Suppressor macrophage (primary cell): ENCODE measurements at regions not wholly inside any gene's neighbourhood (a gene's known extent, or its start where the extent isn't known, plus 50 kb on each side); places are given as distances from the start of the nearest gene placed in this dataset.

Experiments
- DNase-seq, 4 experiments: peaks; one replicate each; pipeline ENCODE4 v3.0.0-alpha.2; 2020 to 2022

- DNase-seq: peak; percentile 58 to 81 (median 70)
Observed at GRCh38 chr4:38523524-38524448, 140.2 kb upstream of the KLF3 start.

DNA sequence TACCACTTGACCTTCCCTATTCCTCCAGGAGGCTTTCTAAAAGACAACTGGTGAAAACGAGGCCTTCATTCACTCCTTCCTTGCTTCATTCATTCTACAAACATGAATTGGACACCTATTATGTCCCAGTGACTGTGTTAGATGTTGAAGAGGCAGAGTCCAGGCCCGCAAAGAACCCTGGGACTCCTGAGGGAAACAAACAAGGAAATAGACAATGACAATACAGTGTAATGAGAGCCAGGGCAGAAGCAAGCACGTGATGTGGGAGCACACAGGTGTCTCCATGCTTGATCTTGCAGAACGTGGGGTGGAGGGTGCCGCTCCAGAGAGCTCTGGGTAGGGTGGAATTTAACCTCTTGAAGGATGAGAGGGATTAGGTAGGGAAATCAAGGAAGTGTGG lies 137.6 kb upstream of the KLF3 start:
- DNase-seq: no peak

DNA sequence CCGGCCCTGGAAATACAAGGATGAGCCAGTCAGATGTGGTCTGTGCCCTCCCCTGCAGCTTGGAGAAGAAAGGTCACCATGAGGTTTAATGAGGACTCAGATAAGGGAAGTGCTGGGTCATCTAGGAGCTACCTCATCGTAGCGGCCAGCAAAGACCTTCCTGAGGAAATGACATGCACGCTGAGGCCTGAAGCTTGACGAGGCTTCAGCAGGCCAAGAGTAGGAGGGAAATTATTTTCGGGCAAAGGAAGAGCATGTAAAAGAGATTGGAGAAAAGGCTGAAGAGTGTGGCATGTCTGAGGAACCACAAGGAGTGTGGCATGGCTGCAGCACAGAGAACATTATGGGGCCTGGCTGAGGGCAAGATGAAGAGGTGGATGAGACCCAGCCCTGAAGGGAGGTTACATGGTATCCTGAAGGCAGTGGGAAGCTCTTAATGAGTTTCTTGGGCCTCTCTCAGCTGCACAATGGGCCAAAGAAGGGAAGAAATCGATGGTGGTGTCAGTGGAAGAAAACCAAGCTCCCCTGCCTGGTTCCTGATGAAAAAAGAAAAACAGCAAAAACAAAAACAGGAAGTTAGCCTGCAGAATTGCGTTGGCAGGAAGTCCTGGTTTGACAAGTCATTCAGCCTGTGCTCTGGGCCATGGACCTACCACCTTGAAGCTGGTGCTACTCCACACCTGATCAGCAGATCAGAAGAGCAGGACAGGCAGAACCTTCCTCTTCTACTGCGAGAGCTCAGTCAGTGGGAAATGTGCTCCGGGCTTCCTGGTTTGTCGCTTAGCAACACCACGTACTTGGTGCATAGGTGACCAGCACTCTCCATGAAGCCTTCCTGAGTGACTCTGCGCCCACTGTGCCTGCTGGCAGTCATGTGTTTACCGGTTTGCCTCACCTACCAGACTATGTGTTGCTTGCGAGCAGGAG lies 134.5 kb upstream of the KLF3 start:
- peak; percentile 87 to 96 (median 92) for DNase-seq

DNA sequence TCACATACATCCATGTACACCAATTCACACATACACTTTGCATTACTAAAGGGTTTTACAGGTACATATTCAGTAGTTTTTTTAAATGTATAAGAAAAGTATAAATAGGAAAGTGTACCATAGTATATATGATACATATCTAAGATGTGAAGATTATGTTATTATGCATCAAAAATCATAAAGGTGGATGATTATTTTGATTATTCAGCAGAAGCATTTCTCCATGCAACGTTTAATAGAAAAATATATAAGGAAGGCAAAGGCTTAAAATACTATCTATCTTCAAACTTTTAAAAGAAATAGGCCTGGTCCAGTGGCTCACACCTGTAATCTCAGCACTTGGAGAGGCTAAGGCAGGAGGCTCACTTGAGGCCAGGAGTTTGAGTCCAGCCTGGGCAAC lies 133.5 kb upstream of the KLF3 start:
- DNase-seq: no peak

DNA sequence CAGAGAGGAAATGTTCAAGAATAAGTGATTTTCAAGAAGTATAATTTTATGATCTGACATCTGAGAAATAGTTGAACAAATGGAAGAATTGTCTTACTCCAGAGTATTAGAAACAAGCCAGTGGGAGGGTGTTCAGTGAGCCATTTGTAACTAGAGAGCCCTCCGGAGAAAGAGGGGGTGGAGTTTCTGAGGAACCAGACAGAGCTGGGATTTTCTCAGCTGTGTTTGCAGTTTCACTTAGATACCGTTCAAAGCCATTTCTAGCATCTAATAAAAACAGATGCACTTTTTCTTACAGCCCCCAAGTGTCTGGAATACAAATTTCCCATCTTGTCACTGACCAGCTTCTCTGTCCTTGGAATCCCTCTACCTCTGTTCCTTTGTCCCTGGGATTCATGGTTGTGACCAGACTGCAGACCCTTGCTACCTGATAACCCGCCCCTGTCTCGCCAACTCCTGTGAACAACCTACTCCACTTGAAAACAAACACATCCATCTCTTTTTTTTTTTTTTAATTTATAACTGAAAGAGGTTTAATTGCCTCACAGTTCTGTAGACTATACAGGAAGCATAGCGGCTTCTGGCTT lies 132.8 kb upstream of the KLF3 start:
- DNase-seq: peak in 3 of 4 experiments; percentile 36 to 44 (median 43)

DNA sequence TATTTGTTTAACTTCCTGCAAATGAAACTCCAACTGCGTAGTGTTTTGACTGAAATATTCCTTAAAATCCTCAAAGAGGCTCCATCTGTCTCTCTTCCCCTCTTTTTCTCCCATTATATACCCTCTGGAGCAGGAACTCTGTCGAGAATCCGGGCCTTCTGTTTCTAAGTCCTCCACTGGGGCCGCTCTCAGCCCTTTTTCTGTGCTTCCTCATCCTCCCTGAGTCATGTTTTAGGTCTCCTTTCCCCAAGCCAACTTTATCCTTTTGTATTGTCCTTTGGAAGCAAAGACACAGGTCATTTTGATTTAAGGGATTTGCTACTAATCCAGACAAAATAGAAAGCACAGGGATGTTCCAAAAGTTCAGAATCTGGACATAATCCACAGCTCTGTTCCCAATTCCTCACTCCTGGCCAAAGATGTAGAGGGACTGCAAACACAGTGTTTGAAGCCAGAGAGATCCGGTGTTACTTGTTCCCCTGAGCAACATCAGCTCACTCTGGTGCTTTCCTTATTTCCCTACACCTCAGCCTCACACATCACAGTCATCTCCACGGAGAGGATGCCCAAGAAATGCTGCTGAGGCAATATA lies 131.0 kb upstream of the KLF3 start:
- peak; percentile 20 to 58 (median 50) for DNase-seq

DNA sequence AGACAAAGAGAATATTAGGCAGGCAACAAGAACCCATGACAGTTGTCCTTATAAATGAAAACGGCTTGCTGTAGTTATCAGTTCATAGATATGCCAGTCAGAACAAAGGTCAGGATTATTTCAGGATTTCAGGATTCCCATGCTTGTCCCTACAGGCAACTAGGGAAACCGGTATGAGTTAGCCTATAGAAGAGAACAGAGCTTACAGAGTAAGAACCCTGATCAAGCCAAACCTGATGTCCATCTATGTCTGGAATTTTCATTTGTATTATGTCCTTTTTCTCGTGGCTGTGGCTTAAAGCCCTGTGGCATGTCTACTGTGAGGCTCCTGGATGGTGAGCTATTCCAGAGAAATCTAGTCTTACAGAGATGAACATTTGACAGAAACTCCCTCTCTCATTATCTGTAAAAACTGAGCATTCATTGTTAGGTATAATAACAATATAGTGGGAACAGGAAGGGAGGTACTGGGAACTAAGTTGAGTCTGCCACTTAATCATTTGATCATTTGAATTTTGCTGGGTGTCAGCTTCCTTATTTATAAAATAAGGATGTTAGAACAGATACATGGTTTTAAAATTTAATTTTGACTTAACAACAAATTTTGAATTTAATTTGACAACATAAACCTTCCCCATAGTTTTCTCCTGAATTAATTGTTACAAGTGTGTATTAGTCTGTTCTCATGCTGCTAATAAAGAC lies 129.5 kb upstream of the KLF3 start:
- DNase-seq: peak in 2 of 4 experiments; percentile 48 to 63

DNA sequence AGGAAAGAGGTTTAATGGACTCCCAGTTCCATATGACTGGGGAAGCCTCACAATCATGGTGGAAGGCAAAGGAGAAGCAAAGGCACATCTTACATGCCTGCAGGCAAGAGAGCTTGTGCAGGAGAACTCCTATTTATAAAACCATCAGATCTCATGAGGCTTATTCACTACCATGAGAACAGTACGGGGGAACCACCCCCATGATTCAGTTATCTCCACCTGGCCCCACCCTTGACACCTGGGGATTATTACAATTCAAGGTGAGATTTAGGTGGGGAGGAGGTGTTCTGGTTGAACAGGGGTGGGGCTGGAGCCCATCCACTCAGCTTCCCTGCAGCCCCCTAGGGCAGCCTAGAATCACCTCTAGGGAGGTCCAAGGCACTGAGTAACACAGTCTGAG lies 128.9 kb upstream of the KLF3 start:
- peak in 1 of 4 experiments; percentile 19 for DNase-seq

DNA sequence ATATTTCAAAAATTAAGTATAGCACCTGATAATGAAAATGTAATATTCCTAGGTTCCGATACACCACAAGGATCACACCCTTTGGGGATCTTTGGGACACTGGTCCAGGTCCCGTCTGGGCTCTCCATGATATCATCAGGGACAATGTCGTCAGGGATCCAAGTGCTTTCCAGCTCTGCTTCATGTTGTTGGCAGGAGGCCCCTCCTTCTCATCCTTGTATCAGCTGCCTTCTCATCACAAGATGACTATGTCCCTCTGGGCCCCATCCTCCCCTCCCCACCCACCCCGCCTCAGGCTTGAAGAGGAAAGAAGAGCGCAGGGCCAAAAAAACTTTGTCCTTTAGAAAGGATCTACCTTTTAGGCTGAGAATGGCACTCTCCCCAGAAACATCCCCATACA lies 128.3 kb upstream of the KLF3 start:
- DNase-seq: no peak

GRCh38 chr4:38536716-38537115 lies 127.3 kb upstream of the KLF3 start:
- no peak for DNase-seq

GRCh38 chr4:38537666-38538065 lies 126.3 kb upstream of the KLF3 start:
- DNase-seq: no peak

GRCh38 chr4:38538517-38538916 lies 125.5 kb upstream of the KLF3 start:
- no peak for DNase-seq

DNA sequence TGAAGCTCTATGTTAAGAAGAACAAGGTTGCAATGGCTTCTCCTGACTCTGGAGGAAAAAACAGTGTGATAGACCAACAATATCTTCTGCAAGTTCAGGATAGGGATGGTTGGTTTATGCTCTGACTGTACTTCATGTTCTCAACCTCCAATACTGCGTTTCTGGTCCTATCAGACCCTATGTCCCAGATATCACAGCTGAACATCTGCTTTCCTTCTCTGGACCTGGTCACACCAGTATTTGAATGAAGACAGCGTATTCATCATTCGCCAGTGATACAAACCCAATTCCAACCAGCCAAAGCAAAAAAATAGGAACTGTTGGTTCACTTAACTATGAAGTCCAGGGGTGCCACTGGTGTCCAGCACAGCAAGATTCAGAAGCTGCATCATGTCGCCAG lies 124.5 kb upstream of the KLF3 start:
- no peak for DNase-seq

DNA sequence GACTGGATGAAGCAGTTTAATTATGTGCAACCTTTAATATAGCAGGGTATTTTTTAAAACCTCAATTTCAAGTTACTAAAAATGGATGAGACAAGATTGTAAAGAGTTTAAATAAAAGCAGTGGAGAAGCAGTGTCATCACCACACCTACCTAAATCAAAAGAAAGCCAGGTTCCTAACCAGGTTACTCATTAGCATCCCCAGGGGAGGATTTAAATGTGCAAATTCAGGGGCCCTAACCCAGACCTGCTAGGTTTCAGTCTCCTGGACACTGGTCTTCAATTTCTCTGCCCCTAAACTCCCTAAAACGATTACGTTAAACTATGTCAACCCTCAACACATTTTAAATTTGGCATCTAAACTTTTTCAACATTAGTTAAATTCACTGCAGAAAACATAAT lies 116.9 kb upstream of the KLF3 start:
- no peak for DNase-seq

DNA sequence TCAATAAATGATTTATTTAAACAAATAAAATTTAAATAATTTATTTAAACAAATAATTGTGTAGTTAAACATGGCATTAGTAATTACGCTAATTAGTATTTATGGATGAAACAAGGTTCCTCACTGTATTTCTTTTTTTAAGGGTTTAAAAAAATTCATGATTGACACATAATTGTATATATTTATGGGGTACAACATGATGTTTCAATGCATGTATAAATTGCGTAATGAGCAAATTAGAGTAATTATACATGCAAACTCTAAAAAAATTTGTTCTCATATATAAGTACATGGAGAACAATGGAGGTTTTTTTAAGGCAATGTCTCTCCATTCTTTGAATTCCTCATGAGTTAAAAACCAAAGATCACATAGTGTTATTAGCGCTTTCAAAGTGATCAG lies 115.7 kb upstream of the KLF3 start:
- DNase-seq: no peak

- DNase-seq: no peak
Observed at GRCh38 chr4:38559374-38559773, 104.6 kb upstream of the KLF3 start.

GRCh38 chr4:38560340-38560739 lies 103.7 kb upstream of the KLF3 start:
- no peak for DNase-seq

GRCh38 chr4:38560768-38561558 lies 103.0 kb upstream of the KLF3 start:
- no peak for DNase-seq

- DNase-seq: peak; percentile 57 to 73 (median 69)
Observed at GRCh38 chr4:38562751-38563198, 101.2 kb upstream of the KLF3 start.

- no peak for DNase-seq
Observed at GRCh38 chr4:38563707-38564495, 100.1 kb upstream of the KLF3 start.
